ENCODE measurements at regions not wholly inside any gene's neighbourhood (a gene's known extent, or its start where the extent isn't known, plus 50 kb on each side); places are given as distances from the start of the nearest gene placed in this dataset.
A peak's percentile ranks its signal among the peaks of the same experiment; 100 is the strongest.
"Not testable (repeated sequence)": the region's sequence is repeated elsewhere in the genome, so short reads cannot be mapped to it uniquely, and the experiment has no call there.

- no peaks in the 10 kb centered on the region for H3K27me3 ChIP-seq (ENCODE audit: control insufficient read depth, insufficient read depth, low read length)
- H3K4me3 ChIP-seq (ENCODE audit: low read length) = no peak overlapping the region
- no peak overlapping the region for H3K9ac ChIP-seq (ENCODE audit: low read length)
- H3K4me1 ChIP-seq (ENCODE audit: control insufficient read depth, insufficient read depth, low read length) = no peaks in the 10 kb centered on the region
- no peak overlapping the region for H3K27ac ChIP-seq (ENCODE audit: low read depth, low read length)
- no peaks in the 10 kb centered on the region for H3K36me3 ChIP-seq (ENCODE audit: control insufficient read depth, insufficient read depth, low read length)
Observed at GRCh38 chr13:34722922-34723321, 219.1 kb upstream of the NBEA start.

GRCh38 chr13:34730961-34731360 lies 211.1 kb upstream of the NBEA start:
- Histone ChIP-seq H3K4me1 (ENCODE audit: control insufficient read depth, insufficient read depth, low read length) (no peaks in the 10 kb centered on the region), H3K9ac (ENCODE audit: low read length) (no peak overlapping the region), H3K27ac (ENCODE audit: low read depth, low read length) (no peak overlapping the region), H3K4me3 (ENCODE audit: low read length) (no peak overlapping the region), H3K36me3 (ENCODE audit: control insufficient read depth, insufficient read depth, low read length) (no peaks in the 10 kb centered on the region), H3K27me3 (ENCODE audit: control insufficient read depth, insufficient read depth, low read length) (no peaks in the 10 kb centered on the region)

- H3K4me3 ChIP-seq (ENCODE audit: low read length) = no peak overlapping the region
- no peak overlapping the region for H3K9ac ChIP-seq (ENCODE audit: low read length)
- no peaks in the 10 kb centered on the region for H3K4me1 ChIP-seq (ENCODE audit: control insufficient read depth, insufficient read depth, low read length)
- no peaks in the 10 kb centered on the region for H3K27me3 ChIP-seq (ENCODE audit: control insufficient read depth, insufficient read depth, low read length)
- no peak overlapping the region for H3K27ac ChIP-seq (ENCODE audit: low read depth, low read length)
- H3K36me3 ChIP-seq (ENCODE audit: control insufficient read depth, insufficient read depth, low read length) = no peaks in the 10 kb centered on the region
Observed at GRCh38 chr13:34731486-34731885, 210.6 kb upstream of the NBEA start.

- H3K27me3 ChIP-seq (ENCODE audit: control insufficient read depth, insufficient read depth, low read length) = no peaks in the 10 kb centered on the region
- H3K27ac ChIP-seq (ENCODE audit: low read depth, low read length) = no peak overlapping the region
- H3K9ac ChIP-seq (ENCODE audit: low read length) = no peak overlapping the region
- H3K4me3 ChIP-seq (ENCODE audit: low read length) = no peak overlapping the region
- H3K36me3 ChIP-seq (ENCODE audit: control insufficient read depth, insufficient read depth, low read length) = no peaks in the 10 kb centered on the region
- no peaks in the 10 kb centered on the region for H3K4me1 ChIP-seq (ENCODE audit: control insufficient read depth, insufficient read depth, low read length)
Observed at GRCh38 chr13:34733721-34734120, 208.3 kb upstream of the NBEA start.

GRCh38 chr13:34734932-34735331 lies 207.1 kb upstream of the NBEA start:
- no peaks in the 10 kb centered on the region for H3K36me3 ChIP-seq (ENCODE audit: control insufficient read depth, insufficient read depth, low read length)
- no peak overlapping the region for H3K4me3 ChIP-seq (ENCODE audit: low read length)
- H3K9ac ChIP-seq (ENCODE audit: low read length) = no peak overlapping the region
- H3K27ac ChIP-seq (ENCODE audit: low read depth, low read length) = no peak overlapping the region
- H3K27me3 ChIP-seq (ENCODE audit: control insufficient read depth, insufficient read depth, low read length) = no peaks in the 10 kb centered on the region
- no peaks in the 10 kb centered on the region for H3K4me1 ChIP-seq (ENCODE audit: control insufficient read depth, insufficient read depth, low read length)

- H3K27ac ChIP-seq (ENCODE audit: low read depth, low read length) = no peak overlapping the region
- H3K4me3 ChIP-seq (ENCODE audit: low read length) = no peak overlapping the region
- H3K4me1 ChIP-seq (ENCODE audit: control insufficient read depth, insufficient read depth, low read length) = no peaks in the 10 kb centered on the region
- H3K9ac ChIP-seq (ENCODE audit: low read length) = no peak overlapping the region
- H3K27me3 ChIP-seq (ENCODE audit: control insufficient read depth, insufficient read depth, low read length) = no peaks in the 10 kb centered on the region
- no peaks in the 10 kb centered on the region for H3K36me3 ChIP-seq (ENCODE audit: control insufficient read depth, insufficient read depth, low read length)
Observed at GRCh38 chr13:34738254-34738992, 203.6 kb upstream of the NBEA start.

GRCh38 chr13:34747056-34747455 lies 195.0 kb upstream of the NBEA start:
- not testable (repeated sequence) for H3K27ac ChIP-seq (ENCODE audit: low read depth, low read length)

GRCh38 chr13:34747507-34747906 lies 194.6 kb upstream of the NBEA start:
- H3K27ac ChIP-seq (ENCODE audit: low read depth, low read length) = no peak overlapping the region
- H3K36me3 ChIP-seq (ENCODE audit: control insufficient read depth, insufficient read depth, low read length) = no peaks in the 10 kb centered on the region
- H3K9ac ChIP-seq (ENCODE audit: low read length) = no peak overlapping the region
- no peaks in the 10 kb centered on the region for H3K4me1 ChIP-seq (ENCODE audit: control insufficient read depth, insufficient read depth, low read length)
- no peaks in the 10 kb centered on the region for H3K27me3 ChIP-seq (ENCODE audit: control insufficient read depth, insufficient read depth, low read length)
- H3K4me3 ChIP-seq (ENCODE audit: low read length) = no peak overlapping the region

More at GRCh38 chr13:34747056-34747455, 195.0 kb upstream of the NBEA start:
- H3K36me3 ChIP-seq (ENCODE audit: control insufficient read depth, insufficient read depth, low read length); H3K27me3 ChIP-seq (ENCODE audit: control insufficient read depth, insufficient read depth, low read length); H3K9ac ChIP-seq (ENCODE audit: low read length); H3K4me1 ChIP-seq (ENCODE audit: control insufficient read depth, insufficient read depth, low read length); H3K4me3 ChIP-seq (ENCODE audit: low read length): not testable (repeated sequence)

- no peaks in the 10 kb centered on the region for H3K27me3 ChIP-seq (ENCODE audit: control insufficient read depth, insufficient read depth, low read length)
- no peaks in the 10 kb centered on the region for H3K36me3 ChIP-seq (ENCODE audit: control insufficient read depth, insufficient read depth, low read length)
- H3K27ac ChIP-seq (ENCODE audit: low read depth, low read length) = no peak overlapping the region
- no peak overlapping the region for H3K9ac ChIP-seq (ENCODE audit: low read length)
- H3K4me3 ChIP-seq (ENCODE audit: low read length) = no peak overlapping the region
- no peaks in the 10 kb centered on the region for H3K4me1 ChIP-seq (ENCODE audit: control insufficient read depth, insufficient read depth, low read length)
Observed at GRCh38 chr13:34748073-34748472, 194.0 kb upstream of the NBEA start.

GRCh38 chr13:34748596-34748995 lies 193.5 kb upstream of the NBEA start:
- no peaks in the 10 kb centered on the region for H3K36me3 ChIP-seq (ENCODE audit: control insufficient read depth, insufficient read depth, low read length)
- H3K4me3 ChIP-seq (ENCODE audit: low read length) = no peak overlapping the region
- no peaks in the 10 kb centered on the region for H3K27me3 ChIP-seq (ENCODE audit: control insufficient read depth, insufficient read depth, low read length)
- no peak overlapping the region for H3K9ac ChIP-seq (ENCODE audit: low read length)
- H3K27ac ChIP-seq (ENCODE audit: low read depth, low read length) = no peak overlapping the region
- no peaks in the 10 kb centered on the region for H3K4me1 ChIP-seq (ENCODE audit: control insufficient read depth, insufficient read depth, low read length)

GRCh38 chr13:34749046-34749445 lies 193.0 kb upstream of the NBEA start:
- H3K36me3 ChIP-seq (ENCODE audit: control insufficient read depth, insufficient read depth, low read length) = no peaks in the 10 kb centered on the region
- H3K9ac ChIP-seq (ENCODE audit: low read length) = no peak overlapping the region
- H3K27ac ChIP-seq (ENCODE audit: low read depth, low read length) = no peak overlapping the region
- H3K4me1 ChIP-seq (ENCODE audit: control insufficient read depth, insufficient read depth, low read length) = no peaks in the 10 kb centered on the region
- no peak overlapping the region for H3K4me3 ChIP-seq (ENCODE audit: low read length)
- no peaks in the 10 kb centered on the region for H3K27me3 ChIP-seq (ENCODE audit: control insufficient read depth, insufficient read depth, low read length)

GRCh38 chr13:34750078-34750931 lies 191.8 kb upstream of the NBEA start:
- H3K9ac ChIP-seq (ENCODE audit: low read length) = no peak overlapping the region
- no peaks in the 10 kb centered on the region for H3K27me3 ChIP-seq (ENCODE audit: control insufficient read depth, insufficient read depth, low read length)
- H3K4me1 ChIP-seq (ENCODE audit: control insufficient read depth, insufficient read depth, low read length) = no peaks in the 10 kb centered on the region
- no peak overlapping the region for H3K27ac ChIP-seq (ENCODE audit: low read depth, low read length)
- peak overlapping the region; percentile 48 for H3K4me3 ChIP-seq (ENCODE audit: low read length)
- no peaks in the 10 kb centered on the region for H3K36me3 ChIP-seq (ENCODE audit: control insufficient read depth, insufficient read depth, low read length)

- Histone ChIP-seq H3K27me3 (ENCODE audit: control insufficient read depth, insufficient read depth, low read length) (no peaks in the 10 kb centered on the region), H3K27ac (ENCODE audit: low read depth, low read length) (no peak overlapping the region), H3K4me1 (ENCODE audit: control insufficient read depth, insufficient read depth, low read length) (no peaks in the 10 kb centered on the region), H3K9ac (ENCODE audit: low read length) (no peak overlapping the region), H3K4me3 (ENCODE audit: low read length) (no peak overlapping the region), H3K36me3 (ENCODE audit: control insufficient read depth, insufficient read depth, low read length) (no peaks in the 10 kb centered on the region)
Observed at GRCh38 chr13:34751044-34751443, 191.0 kb upstream of the NBEA start.
